ENCODE measurements at regions not wholly inside any gene's neighbourhood (a gene's known extent, or its start where the extent isn't known, plus 50 kb on each side); places are given as distances from the start of the nearest gene placed in this dataset.

- Mint-ChIP-seq H3K36me3 (ENCODE audit: low read depth) (no peaks in the 10 kb centered on the region), H3K9me3 (no peaks in the 10 kb centered on the region), H3K27me3 (peaks cover 7% of the 10 kb centered on the region), H3K27ac (no peak overlapping the region), H3K4me3 (no peak overlapping the region), H3K4me1 (ENCODE audit: low read depth) (peaks cover 16% of the 10 kb centered on the region)
- H3K4me1 ChIP-seq (ENCODE audit: insufficient read depth, low read length), result peaks cover 5% of the 10 kb centered on the region
- POLR2A ChIA-PET, result no interaction called here
- intact Hi-C loops (cut with DNase I, micrococcal nuclease), result no loop called here
- peaks cover 0 to 10% of the 10 kb centered on the region in 2 experiments for H3K9me3 ChIP-seq (ENCODE audit: control insufficient read depth in 1 of 2, insufficient read depth in 1 of 2, low read length in 2 of 2)
- H3K36me3 ChIP-seq (ENCODE audit: insufficient read depth, low read length), result no peaks in the 10 kb centered on the region
- TF ChIP-seq, protein P1, sequence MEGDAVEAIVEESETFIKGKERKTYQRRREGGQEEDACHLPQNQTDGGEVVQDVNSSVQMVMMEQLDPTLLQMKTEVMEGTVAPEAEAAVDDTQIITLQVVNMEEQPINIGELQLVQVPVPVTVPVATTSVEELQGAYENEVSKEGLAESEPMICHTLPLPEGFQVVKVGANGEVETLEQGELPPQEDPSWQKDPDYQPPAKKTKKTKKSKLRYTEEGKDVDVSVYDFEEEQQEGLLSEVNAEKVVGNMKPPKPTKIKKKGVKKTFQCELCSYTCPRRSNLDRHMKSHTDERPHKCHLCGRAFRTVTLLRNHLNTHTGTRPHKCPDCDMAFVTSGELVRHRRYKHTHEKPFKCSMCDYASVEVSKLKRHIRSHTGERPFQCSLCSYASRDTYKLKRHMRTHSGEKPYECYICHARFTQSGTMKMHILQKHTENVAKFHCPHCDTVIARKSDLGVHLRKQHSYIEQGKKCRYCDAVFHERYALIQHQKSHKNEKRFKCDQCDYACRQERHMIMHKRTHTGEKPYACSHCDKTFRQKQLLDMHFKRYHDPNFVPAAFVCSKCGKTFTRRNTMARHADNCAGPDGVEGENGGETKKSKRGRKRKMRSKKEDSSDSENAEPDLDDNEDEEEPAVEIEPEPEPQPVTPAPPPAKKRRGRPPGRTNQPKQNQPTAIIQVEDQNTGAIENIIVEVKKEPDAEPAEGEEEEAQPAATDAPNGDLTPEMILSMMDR (IDR thresholded peaks at IDR 0.05), result no peak
- no peak overlapping the region for H3K27ac ChIP-seq (ENCODE audit: low read depth in 1 of 2, low read length in 2 of 2)
- CTCF ChIA-PET, result no interaction called here
- no peak overlapping the region for H3K4me3 ChIP-seq (ENCODE audit: low read length)
- peak in 2 of 14 experiments; percentile 4 to 22 for DNase-seq
- H3K27me3 ChIP-seq (ENCODE audit: control insufficient read depth in 1 of 2, insufficient read depth in 2 of 2, low read length in 2 of 2), result peaks cover 0 to 4% of the 10 kb centered on the region in 2 experiments
- no peak for ATAC-seq (ENCODE audit: poor library complexity)
Measured at GRCh38 chr9:16154521-16155078, 601.8 kb downstream of the CCDC171 start.

- Mint-ChIP-seq H3K27ac (no peak overlapping the region), H3K4me3 (no peak overlapping the region), H3K9me3 (peaks cover 2% of the 10 kb centered on the region), H3K27me3 (peaks cover 7% of the 10 kb centered on the region), H3K4me1 (ENCODE audit: low read depth) (peaks cover 16% of the 10 kb centered on the region), H3K36me3 (ENCODE audit: low read depth) (no peaks in the 10 kb centered on the region)
- no peak for DNase-seq
- no peak overlapping the region for H3K4me3 ChIP-seq (ENCODE audit: low read length)
- TF ChIP-seq, protein P1 (IDR thresholded peaks at IDR 0.05), result no peak
- H3K27me3 ChIP-seq (ENCODE audit: control insufficient read depth in 1 of 2, insufficient read depth in 2 of 2, low read length in 2 of 2), result peaks cover 0 to 4% of the 10 kb centered on the region in 2 experiments
- intact Hi-C loops (cut with DNase I, micrococcal nuclease), result no loop called here
- H3K36me3 ChIP-seq (ENCODE audit: insufficient read depth, low read length), result no peaks in the 10 kb centered on the region
- no peak for ATAC-seq (ENCODE audit: poor library complexity)
- ChIA-PET CTCF (no interaction called here), POLR2A (no interaction called here)
- peaks cover 0 to 10% of the 10 kb centered on the region in 2 experiments for H3K9me3 ChIP-seq (ENCODE audit: control insufficient read depth in 1 of 2, insufficient read depth in 1 of 2, low read length in 2 of 2)
- no peak overlapping the region for H3K27ac ChIP-seq (ENCODE audit: low read depth in 1 of 2, low read length in 2 of 2)
- H3K4me1 ChIP-seq (ENCODE audit: insufficient read depth, low read length), result peaks cover 5% of the 10 kb centered on the region
Measured at GRCh38 chr9:16155878-16156277, 603.0 kb downstream of the CCDC171 start.

GRCh38 chr9:16157216-16157615, 604.4 kb downstream of the CCDC171 start:
- H3K9me3 Mint-ChIP-seq, result peaks cover 4% of the 10 kb centered on the region
- Histone ChIP-seq H3K27ac (ENCODE audit: low read depth in 1 of 2, low read length in 2 of 2) (no peak overlapping the region), H3K4me3 (ENCODE audit: low read length) (no peak overlapping the region), H3K36me3 (ENCODE audit: insufficient read depth, low read length) (no peaks in the 10 kb centered on the region), H3K9me3 (ENCODE audit: control insufficient read depth in 1 of 2, insufficient read depth in 1 of 2, low read length in 2 of 2) (peaks cover 0 to 10% of the 10 kb centered on the region in 2 experiments), H3K4me1 (ENCODE audit: insufficient read depth, low read length) (peaks cover 5% of the 10 kb centered on the region), H3K27me3 (ENCODE audit: control insufficient read depth in 1 of 2, insufficient read depth in 2 of 2, low read length in 2 of 2) (peaks cover 0 to 4% of the 10 kb centered on the region in 2 experiments)
- H3K27me3 Mint-ChIP-seq, result peaks cover 3% of the 10 kb centered on the region
- TF ChIP-seq, protein P1 (IDR thresholded peaks at IDR 0.05), result no peak
- no peak overlapping the region for H3K27ac Mint-ChIP-seq
- DNase-seq (no peak), ATAC-seq (ENCODE audit: poor library complexity) (no peak)
- intact Hi-C loops (cut with DNase I, micrococcal nuclease), result no loop called here
- no peak overlapping the region for H3K4me3 Mint-ChIP-seq
- H3K36me3 Mint-ChIP-seq (ENCODE audit: low read depth), result no peaks in the 10 kb centered on the region
- POLR2A ChIA-PET, result no interaction called here
- CTCF ChIA-PET, result no interaction called here
- peaks cover 16% of the 10 kb centered on the region for H3K4me1 Mint-ChIP-seq (ENCODE audit: low read depth)

Measured in CD4-positive, alpha-beta T cell (primary cell).